ENCODE measurements at regions not wholly inside any gene's neighbourhood (a gene's known extent, or its start where the extent isn't known, plus 50 kb on each side); places are given as distances from the start of the nearest gene placed in this dataset.

GRCh38 chr13:22220151-22221135, 549.6 kb downstream of the FGF9 start:
- H3K27ac ChIP-seq (ENCODE audit: insufficient read depth, low read depth, low read length): no peak overlapping the region
- no peaks in the 10 kb centered on the region for H3K27me3 ChIP-seq (ENCODE audit: control insufficient read depth in 2 of 2, insufficient read depth in 2 of 2, low read length in 2 of 2)
- H3K36me3 ChIP-seq (ENCODE audit: control insufficient read depth in 2 of 2, extremely low read depth in 1 of 2, insufficient read depth in 2 of 2, low read length in 2 of 2): no peaks in the 10 kb centered on the region
- FAIRE-seq (no peak), DNase-seq (ENCODE audit: low read depth, low spot score) (no peak)
- no peak overlapping the region for H2AFZ ChIP-seq (ENCODE audit: low read depth, low read length)
- ChIA-PET POLR2A (no interaction called here), CTCF (no interaction called here)
- H3K79me2 ChIP-seq (ENCODE audit: control insufficient read depth, insufficient read depth, low read length): no peaks in the 10 kb centered on the region
- no peak for TF ChIP-seq EZH2 (IDR thresholded peaks at IDR 0.05; ENCODE audit: borderline replicate concordance, low read depth, low read length, severe bottlenecking)
- TF ChIP-seq FOS (IDR thresholded peaks at IDR 0.05; ENCODE audit: borderline replicate concordance, insufficient read depth, low read length): no peak
- TF ChIP-seq POLR2AphosphoS5 (IDR thresholded peaks at IDR 0.05; ENCODE audit: insufficient read depth, low read depth, low read length): no peak
- TF ChIP-seq JUN (IDR thresholded peaks at IDR 0.05; ENCODE audit: borderline replicate concordance, insufficient read depth, insufficient read length, low read depth): no peak
- no peak for TF ChIP-seq CTCF (IDR thresholded peaks at IDR 0.05; ENCODE audit: extremely low read depth in 1 of 2, insufficient read depth in 1 of 2, low read depth in 1 of 2, low read length in 2 of 2)
- no peak for TF ChIP-seq POLR2A (IDR thresholded peaks at IDR 0.05; ENCODE audit: low read depth, low read length)
- no peak overlapping the region for H3K4me3 ChIP-seq (replicated peaks in 1 of 3; ENCODE audit: insufficient read depth in 1 of 3, low read depth in 1 of 3, low read length in 3 of 3)
- peaks cover 14% of the 10 kb centered on the region for H3K9me3 ChIP-seq (replicated peaks; ENCODE audit: control insufficient read depth, insufficient read depth, low read length)
- H3K4me2 ChIP-seq (ENCODE audit: insufficient read depth, low read length): no peak overlapping the region
- H4K20me1 ChIP-seq (replicated peaks; ENCODE audit: control insufficient read depth, extremely low read depth, insufficient read depth, low read length): no peaks in the 10 kb centered on the region
- no peak overlapping the region for H3K9ac ChIP-seq (replicated peaks; ENCODE audit: extremely low read depth, insufficient read depth, low read length)
- no TSS peak for BruUV-seq (replicated peaks)
- H3K4me1 ChIP-seq (ENCODE audit: control insufficient read depth, extremely low read depth, insufficient read depth, low read length): no peaks in the 10 kb centered on the region
- dilution Hi-C loops (cut with MboI; ENCODE audit: extremely low pct_ligation_motif_present, low sequenced_read_pairs) (no loop called here), intact Hi-C loops (cut with micrococcal nuclease) (no loop called here)
- H3K9me1 ChIP-seq (replicated peaks; ENCODE audit: control insufficient read depth, extremely low read depth, insufficient read depth, low read length): no peaks in the 10 kb centered on the region

All from endothelial cell of umbilical vein (primary cell).